IMR-90 (cell line): ENCODE measurements at regions not wholly inside any gene's neighbourhood (a gene's known extent, or its start where the extent isn't known, plus 50 kb on each side); places are given as distances from the start of the nearest gene placed in this dataset.

Source experiments
- ATAC-seq: fragments of 200-7000 bp; cut with Tn5 transposase; 2 replicates; pipeline ENCODE4 v1.9.1; 2020; ENCODE audit warnings: low read depth, mild to moderate bottlenecking, moderate library complexity
- BruUV-seq: library from RNA; stranded (reverse); fragments of 400-500 nt; replicated peaks from 2 replicates; lab custom pipeline; 2021; lab: Mats Ljungman, UMichigan
- CTCF ChIA-PET: fragments of 300-600 bp; formaldehyde crosslinking; extraction: SDS; loops from one replicate; lab custom pipeline; 2021; ENCODE audit warnings: antibody characterized with exemption; lab: Yijun Ruan, JAX
- POLR2A ChIA-PET: fragments of 300-600 bp; sonication (Branson Sonifier 250); formaldehyde crosslinking; loops from one replicate; lab custom pipeline; 2022; ENCODE audit warnings: antibody characterized with exemption; ENCODE audit not compliant: unreplicated experiment; lab: Charles Lee
- DNase-seq: peaks from one replicate; pipeline ENCODE4 v3.0.0; 2013
- H2AFZ ChIP-seq: replicated peaks from 2 replicates; pipeline ENCODE3; 2013; ENCODE audit warnings: low read length, mild to moderate bottlenecking; ENCODE audit not compliant: poor library complexity
- H2AK5ac ChIP-seq: 2 replicates; pipeline ENCODE4 v1.6.1; 2013; ENCODE audit warnings: low read depth, low read length, inconsistent platforms
- H2AK9ac ChIP-seq: replicated peaks from 2 replicates; pipeline ENCODE3; 2013; ENCODE audit warnings: mild to moderate bottlenecking, low read depth, low read length, moderate library complexity; ENCODE audit not compliant: poor library complexity
- H2BK120ac ChIP-seq: 2 replicates; pipeline ENCODE4 v1.6.1; 2013; ENCODE audit warnings: low read depth, low read length, inconsistent platforms
- H2BK15ac ChIP-seq: 3 replicates; pipeline ENCODE4 v1.6.1; 2013; ENCODE audit warnings: low read depth, low read length, inconsistent platforms
- H2BK20ac ChIP-seq: 2 replicates; pipeline ENCODE4 v1.6.1; 2013; ENCODE audit warnings: low read depth, mild to moderate bottlenecking, inconsistent platforms, low read length, moderate library complexity
- H2BK5ac ChIP-seq: 2 replicates; pipeline ENCODE4 v1.6.1; 2013; ENCODE audit warnings: mild to moderate bottlenecking, low read depth, low read length, inconsistent platforms; ENCODE audit not compliant: poor library complexity, severe bottlenecking
- H3K14ac ChIP-seq: replicated peaks from 2 replicates; pipeline ENCODE4 v1.6.1; 2013; ENCODE audit warnings: low read depth, low read length, inconsistent platforms
- H3K18ac ChIP-seq: 2 replicates; pipeline ENCODE4 v1.6.1; 2013; ENCODE audit warnings: low read depth, low read length, control low read depth
- H3K23ac ChIP-seq: 2 replicates; pipeline ENCODE4 v1.6.1; 2013; ENCODE audit warnings: low read depth, low read length, inconsistent platforms
- H3K27ac ChIP-seq: 2 replicates; pipeline ENCODE4 v1.5.1; 2013; ENCODE audit warnings: mild to moderate bottlenecking, control low read depth, low read length; ENCODE audit not compliant: insufficient read depth
- H3K27me3 ChIP-seq: 2 replicates; pipeline ENCODE4 v1.6.1; 2013; ENCODE audit warnings: low read length; ENCODE audit not compliant: control insufficient read depth, insufficient read depth
- H3K36me3 ChIP-seq: 2 replicates; pipeline ENCODE4 v1.6.1; 2013; ENCODE audit warnings: low read length, mixed read lengths; ENCODE audit not compliant: control insufficient read depth, insufficient read depth
- H3K4ac ChIP-seq: 2 replicates; pipeline ENCODE4 v1.6.1; 2013; ENCODE audit warnings: low read depth, low read length, inconsistent platforms
- H3K4me1 ChIP-seq: 2 replicates; pipeline ENCODE4 v1.6.1; 2013; ENCODE audit warnings: low read length, mixed read lengths; ENCODE audit not compliant: control insufficient read depth, insufficient read depth
- H3K4me2 ChIP-seq: 2 replicates; pipeline ENCODE4 v1.6.1; 2013; ENCODE audit warnings: low read depth, mild to moderate bottlenecking, control low read depth, low read length, moderate library complexity
- H3K4me3 ChIP-seq: 2 replicates; pipeline ENCODE4 v1.5.1; 2013; ENCODE audit warnings: low read depth, mild to moderate bottlenecking, control low read depth, low read length, moderate library complexity; ENCODE audit not compliant: insufficient read depth
- H3K56ac ChIP-seq: 2 replicates; pipeline ENCODE4 v1.6.1; 2013; ENCODE audit warnings: low read length, inconsistent platforms; ENCODE audit not compliant: insufficient read depth; ENCODE audit errors: extremely low read depth
- H3K79me1 ChIP-seq, 2 experiments: 2 replicates each; pipeline ENCODE4 v1.6.1; 2013; ENCODE audit warnings: low read length in 2 of 2, inconsistent platforms in 1 of 2, low read depth in 1 of 2
- H3K9ac ChIP-seq: 2 replicates; pipeline ENCODE4 v1.6.1; 2013; ENCODE audit warnings: low read depth, low read length, control low read depth
- H3K9me1 ChIP-seq: 2 replicates; pipeline ENCODE4 v1.6.1; 2013; ENCODE audit warnings: low read length, inconsistent platforms; ENCODE audit not compliant: insufficient read depth
- H3K9me3 ChIP-seq: 2 replicates; pipeline ENCODE4 v1.6.1; 2013; ENCODE audit warnings: low read length; ENCODE audit not compliant: control insufficient read depth, insufficient read depth
- H4K20me1 ChIP-seq: 2 replicates; pipeline ENCODE4 v1.6.1; 2013; ENCODE audit warnings: low read length, inconsistent platforms; ENCODE audit not compliant: insufficient read depth
- H4K5ac ChIP-seq: 2 replicates; pipeline ENCODE4 v1.6.1; 2013; ENCODE audit warnings: mild to moderate bottlenecking, low read depth, low read length, control low read depth
- H4K8ac ChIP-seq, 2 experiments: 2 replicates each; pipeline ENCODE4 v1.6.1; 2013; ENCODE audit warnings: low read depth in 2 of 2, low read length in 2 of 2, control low read depth in 1 of 2, inconsistent platforms in 1 of 2
- H4K91ac ChIP-seq: 2 replicates; pipeline ENCODE4 v1.6.1; 2013; ENCODE audit warnings: low read depth, low read length, inconsistent platforms; ENCODE audit not compliant: insufficient read depth
- MXI1 ChIP-seq: IDR thresholded peaks from 2 replicates; pipeline ENCODE4 v1.6.1; 2012; ENCODE audit warnings: low read depth, mild to moderate bottlenecking, low read length, moderate library complexity, borderline replicate concordance
- NFE2L2 ChIP-seq: fragments of 150-350 bp; IDR thresholded peaks from 2 replicates; pipeline ENCODE4 v1.6.1; 2016; ENCODE audit warnings: low read depth, mild to moderate bottlenecking, low read length
- RAD21 ChIP-seq: IDR thresholded peaks from 2 replicates; pipeline ENCODE4 v1.6.1; 2012; ENCODE audit warnings: low read length, improper control_type of control experiment
- SMC3 ChIP-seq: fragments of 150-350 bp; IDR thresholded peaks from 2 replicates; pipeline ENCODE4 v1.6.1; 2016; ENCODE audit warnings: low read depth, mild to moderate bottlenecking, antibody characterized with exemption, low read length, moderate library complexity
- WGBS, 2 experiments: methylation state at CpG; one replicate each; pipeline versions ENCODE4 v1.1.5 to v1.1.7; 2013; ENCODE audit warnings: missing lambda C conversion rate in 2 of 2; ENCODE audit not compliant: insufficient read length in 1 of 2; ENCODE audit errors: extremely low coverage in 2 of 2; 5-methylcytosine and 5-hydroxymethylcytosine counted together
- dilution Hi-C: fragments of 300-500 bp; cut with HindIII; formaldehyde crosslinking; loops from one replicate; pipeline ENCODE4 v1.14.3; 2018; ENCODE audit warnings: low sequenced_read_pairs; ENCODE audit not compliant: unreplicated experiment
- in situ Hi-C: fragments of 300-500 bp; cut with MboI; formaldehyde crosslinking; loops from 3 replicates; pipeline ENCODE4 v1.14.3; 2019; ENCODE audit warnings: low sequenced_read_pairs, inconsistent platforms, mixed read lengths
- intact Hi-C: fragments of 100-400 bp; cut with micrococcal nuclease; formaldehyde crosslinking; loops from 2 replicates; pipeline ENCODE4 v1.10.0; 2022
- TF ChIP-seq, protein P1 (sequence below): fragments of 150-350 bp; IDR thresholded peaks from 2 replicates; pipeline ENCODE4 v1.6.1; 2017; ENCODE audit warnings: mild to moderate bottlenecking, antibody characterized with exemption, low read length, low read depth

DNA sequence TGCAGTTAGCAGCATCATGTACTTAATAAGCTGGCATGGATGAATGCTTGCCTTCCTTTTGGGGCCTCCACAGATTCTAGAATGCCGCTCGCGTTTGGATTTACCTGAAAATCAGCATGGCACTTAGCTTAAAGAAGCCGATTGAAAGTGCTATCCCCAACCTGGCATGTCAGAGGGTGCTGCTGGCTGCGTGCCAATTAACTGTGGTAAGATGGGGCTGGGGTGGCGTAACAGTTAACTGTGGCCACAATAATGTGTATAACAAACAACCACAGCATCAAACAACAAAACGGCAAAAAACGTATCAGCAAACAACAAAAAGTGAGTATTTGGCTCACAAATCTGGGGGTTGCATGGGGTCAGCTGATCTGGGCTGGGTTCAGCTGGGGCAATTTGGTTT is 70.5 kb downstream of the CBLL2 start:
- CTCF ChIA-PET = no interaction called here
- Histone ChIP-seq H4K8ac (no peak overlapping the region), H4K5ac (no peak overlapping the region), H2BK15ac (no peak overlapping the region), H3K36me3 (no peaks in the 10 kb centered on the region), H2BK120ac (no peak overlapping the region), H3K4me3 (no peak overlapping the region), H3K4ac (no peak overlapping the region), H3K9ac (no peak overlapping the region), H3K79me1 (no peaks in the 10 kb centered on the region), H2AK9ac (no peak overlapping the region), H2AK5ac (no peak overlapping the region), H2BK20ac (no peak overlapping the region), H3K27ac (no peak overlapping the region), H3K56ac (no peak overlapping the region), H3K4me2 (no peak overlapping the region), H3K4me1 (no peaks in the 10 kb centered on the region; the same call in 1 of the 2 replicates), H3K14ac (no peak overlapping the region), H3K18ac (no peak overlapping the region), H4K91ac (no peak overlapping the region), H2BK5ac (no peak overlapping the region), H4K20me1 (no peaks in the 10 kb centered on the region), H3K9me1 (no peaks in the 10 kb centered on the region), H3K27me3 (peaks cover 1% of the 10 kb centered on the region; the same call in 1 of the 2 replicates), H3K23ac (no peak overlapping the region), H2AFZ (no peak overlapping the region), H3K9me3 (no peaks in the 10 kb centered on the region)
- intact Hi-C loops = no loop called here
- TF ChIP-seq, protein P1, sequence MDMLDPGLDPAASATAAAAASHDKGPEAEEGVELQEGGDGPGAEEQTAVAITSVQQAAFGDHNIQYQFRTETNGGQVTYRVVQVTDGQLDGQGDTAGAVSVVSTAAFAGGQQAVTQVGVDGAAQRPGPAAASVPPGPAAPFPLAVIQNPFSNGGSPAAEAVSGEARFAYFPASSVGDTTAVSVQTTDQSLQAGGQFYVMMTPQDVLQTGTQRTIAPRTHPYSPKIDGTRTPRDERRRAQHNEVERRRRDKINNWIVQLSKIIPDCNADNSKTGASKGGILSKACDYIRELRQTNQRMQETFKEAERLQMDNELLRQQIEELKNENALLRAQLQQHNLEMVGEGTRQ = no peak
- no peak for TF ChIP-seq MXI1
- no peak for TF ChIP-seq RAD21
- no peak for TF ChIP-seq SMC3
- TF ChIP-seq NFE2L2 = no peak
- no peak for DNase-seq
- dilution Hi-C loops = no loop called here
- WGBS, 2 experiments = 100% methylated on average over 1 of the region's 8 CpGs; no CpG with 5 or more reads in 1 of the 2 experiments
- POLR2A ChIA-PET = no interaction called here
- no TSS peak for BruUV-seq
- ATAC-seq = no peak
- in situ Hi-C loops = no loop called here
